GM12878 (cell line): ENCODE measurements at regions not wholly inside any gene's neighbourhood (a gene's known extent, or its start where the extent isn't known, plus 50 kb on each side); places are given as distances from the start of the nearest gene placed in this dataset.

Experiments
- FOXM1 ChIP-seq: IDR thresholded peaks from 2 replicates; pipeline ENCODE4 v1.6.1; 2012; ENCODE audit warnings: low read depth, mild to moderate bottlenecking, inconsistent platforms, low read length, moderate library complexity
- GATAD2B ChIP-seq: fragments of 450-650 bp; conservative IDR thresholded peaks from 2 replicates; pipeline ENCODE4 v1.6.1; 2017; ENCODE audit warnings: low read depth, mild to moderate bottlenecking, moderate library complexity
- LARP7 ChIP-seq: fragments of 450-650 bp; IDR thresholded peaks from 2 replicates; pipeline ENCODE4 v1.6.1; 2017; ENCODE audit warnings: mild to moderate bottlenecking
- MAX ChIP-seq: IDR thresholded peaks from 2 replicates; pipeline ENCODE4 v1.6.1; 2012; ENCODE audit warnings: low read depth, low read length, improper control_type of control experiment
- NR2C2 ChIP-seq: IDR thresholded peaks from 2 replicates; pipeline ENCODE4 v1.6.1; 2011; ENCODE audit warnings: borderline replicate concordance, low read depth; ENCODE audit not compliant: control insufficient read depth, insufficient read length
- PRDM15 ChIP-seq: fragments of 450-650 bp; formaldehyde crosslinking; IDR thresholded peaks from 2 replicates; pipeline ENCODE4 v1.4.0; 2020; ENCODE audit warnings: mild to moderate bottlenecking, moderate library complexity
- REST ChIP-seq: IDR thresholded peaks from 2 replicates; pipeline ENCODE4 v1.6.1; 2012; ENCODE audit warnings: mild to moderate bottlenecking, low read depth, low read length
- SMARCA5 ChIP-seq: fragments of 450-650 bp; IDR thresholded peaks from 2 replicates; pipeline ENCODE4 v1.6.1; 2017; ENCODE audit warnings: mild to moderate bottlenecking
- USF2 ChIP-seq: IDR thresholded peaks from 2 replicates; pipeline ENCODE4 v1.6.1; 2011; ENCODE audit warnings: low read depth, low read length, improper control_type of control experiment, borderline replicate concordance

GRCh38 chr9:38318759-38319495, 73.6 kb upstream of the ALDH1B1 start (continued):
- TF ChIP-seq MAX: peak; percentile 52; the same call in 1 of the 2 replicates
- TF ChIP-seq GATAD2B: peak; percentile 65; the same call in 1 of the 2 replicates
- no peak for TF ChIP-seq NR2C2
- peak; percentile 39; the same call in 1 of the 2 replicates for TF ChIP-seq USF2
- TF ChIP-seq SMARCA5: 0 out of 2 replicates have a peak, but pooled peaks have one; percentile 14
- peak; percentile 71; the same call in 1 of the 2 replicates for TF ChIP-seq FOXM1
- TF ChIP-seq LARP7: no peak
- TF ChIP-seq REST: 0 out of 2 replicates have a peak, but pooled peaks have one; percentile 31
- TF ChIP-seq PRDM15 (CRISPR knock-in tag): no peak
